HCT116 (cell line): ENCODE measurements at regions not wholly inside any gene's neighbourhood (a gene's known extent, or its start where the extent isn't known, plus 50 kb on each side); places are given as distances from the start of the nearest gene placed in this dataset.

Experiments
- ATAC-seq: fragments of 200-7000 bp; cut with Tn5 transposase; 2 replicates; pipeline ENCODE4 v1.9.1; 2020; ENCODE audit warnings: mild to moderate bottlenecking, moderate library complexity
- BruUV-seq: library from RNA; stranded (reverse); fragments of 400-500 nt; replicated peaks from 2 replicates; lab custom pipeline; 2021; lab: Mats Ljungman, UMichigan
- CTCF ChIA-PET: fragments of 300-600 bp; sonication (Branson Sonifier 250); formaldehyde crosslinking; loops from one replicate; lab custom pipeline; 2021; ENCODE audit warnings: antibody characterized with exemption; lab: Charles Lee
- POLR2A ChIA-PET: fragments of 300-600, 350-600 bp; sonication (Branson Sonifier 250); formaldehyde crosslinking; loops from one replicate; lab custom pipeline; 2021; ENCODE audit warnings: antibody characterized with exemption; lab: Charles Lee
- RAD21 ChIA-PET, 2 experiments: fragments of 300-600 bp; sonication (Branson Sonifier 250); formaldehyde crosslinking; loops; one replicate each; lab custom pipeline; 2023; ENCODE audit warnings: low total read pairs in 2 of 2; ENCODE audit not compliant: uncharacterized antibody in 2 of 2, unreplicated experiment in 2 of 2, low non-redundant PET in 1 of 2; lab: Charles Lee
- DNase-seq: peaks from one replicate; pipeline ENCODE4 v3.0.0-alpha.2; 2010; ENCODE audit warnings: low read depth, low spot score
- H2AFZ ChIP-seq: fragments of 200-600 bp; shearing (Covaris generic), sonication (generic); 2 replicates; pipeline ENCODE4 v1.6.1; 2017; ENCODE audit warnings: low read depth, mixed run types, mixed read lengths, antibody characterized with exemption, low read length; ENCODE audit not compliant: poor library complexity, severe bottlenecking
- H3K27ac ChIP-seq: 2 replicates; pipeline ENCODE4 v1.5.1; 2012; ENCODE audit warnings: low read depth, low read length
- H3K27me3 ChIP-seq: fragments of 200-600 bp; sonication (generic); 2 replicates; pipeline ENCODE4 v1.6.1; 2016; ENCODE audit warnings: mixed run types, low read length, mixed read lengths; ENCODE audit not compliant: insufficient read depth
- H3K36me3 ChIP-seq, 2 experiments: fragments of 200-500 bp in 1 of 2; fragments of 200-600 bp in 1 of 2; sonication (Bioruptor generic) in 1 of 2; sonication (generic) in 1 of 2; 2 replicates each; pipeline versions ENCODE4 v1.5.1 to v1.6.1; 2014 to 2016; ENCODE audit warnings: low read length in 2 of 2, inconsistent platforms in 1 of 2, mixed read lengths in 1 of 2, mixed run types in 1 of 2; ENCODE audit not compliant: insufficient read depth in 2 of 2, control insufficient read depth in 1 of 2
- H3K4me1 ChIP-seq, 2 experiments: fragments of 200-600 bp in 1 of 2; sonication (generic) in 1 of 2; 2 replicates each; pipeline versions ENCODE4 v1.5.1 to v1.6.1; 2012 to 2017; ENCODE audit warnings: low read length in 2 of 2, inconsistent platforms in 1 of 2, mild to moderate bottlenecking in 1 of 2, mixed read lengths in 1 of 2, mixed run types in 1 of 2, moderate library complexity in 1 of 2; ENCODE audit not compliant: insufficient read depth in 2 of 2, control insufficient read depth in 1 of 2
- H3K4me2 ChIP-seq: fragments of 200-600 bp; sonication (generic); 2 replicates; pipeline ENCODE4 v1.6.1; 2017; ENCODE audit warnings: mixed run types, low read length, mixed read lengths
- H3K4me3 ChIP-seq, 2 experiments: fragments of 200-600 bp in 1 of 2; sonication (generic) in 1 of 2; replicated peaks in 1 of 2; 2 replicates each; pipeline ENCODE4 v1.5.1; 2011 to 2016; ENCODE audit warnings: low read length in 2 of 2, control low read depth in 1 of 2, low read depth in 1 of 2, mild to moderate bottlenecking in 1 of 2, mixed read lengths in 1 of 2, mixed run types in 1 of 2
- H3K79me2 ChIP-seq: fragments of 200-600 bp; sonication (generic); 2 replicates; pipeline ENCODE4 v1.6.1; 2017; ENCODE audit warnings: mild to moderate bottlenecking, mixed run types, low read length, moderate library complexity, mixed read lengths; ENCODE audit not compliant: insufficient read depth
- H3K9ac ChIP-seq: fragments of 200-600 bp; sonication (generic); 2 replicates; pipeline ENCODE4 v1.6.1; 2016; ENCODE audit warnings: low read length, mixed read lengths
- H3K9me2 ChIP-seq: fragments of 200-600 bp; sonication (generic), shearing (Covaris generic); 2 replicates; pipeline ENCODE4 v1.6.1; 2017; ENCODE audit warnings: mixed run types, mild to moderate bottlenecking, moderate library complexity; ENCODE audit not compliant: insufficient read depth
- H3K9me3 ChIP-seq, 2 experiments: fragments of 200-500 bp in 1 of 2; fragments of 200-600 bp in 1 of 2; sonication (Bioruptor generic) in 1 of 2; sonication (generic) in 1 of 2; 2 replicates each; pipeline ENCODE4 v1.6.1; 2014 to 2017; ENCODE audit warnings: low read length in 2 of 2, mixed read lengths in 2 of 2, inconsistent platforms in 1 of 2, low read depth in 1 of 2, mild to moderate bottlenecking in 1 of 2, mixed run types in 1 of 2, moderate library complexity in 1 of 2; ENCODE audit not compliant: control insufficient read depth in 1 of 2, insufficient read depth in 1 of 2
- H4K20me1 ChIP-seq: fragments of 200-600 bp; sonication (generic), shearing (Covaris generic); 2 replicates; pipeline ENCODE4 v1.6.1; 2017; ENCODE audit warnings: mixed run types, mild to moderate bottlenecking, moderate library complexity; ENCODE audit not compliant: insufficient read depth
- CBX3 ChIP-seq: IDR thresholded peaks from 2 replicates; pipeline ENCODE4 v1.6.1; 2012; ENCODE audit warnings: low read depth
- EZH2 ChIP-seq: fragments of 200-600 bp; sonication (generic); IDR thresholded peaks from 2 replicates; pipeline ENCODE4 v1.6.1; 2017; ENCODE audit warnings: antibody characterized with exemption, mixed run types
- JUND ChIP-seq: IDR thresholded peaks from 2 replicates; pipeline ENCODE4 v1.6.1; 2012
- MAX ChIP-seq: IDR thresholded peaks from 2 replicates; pipeline ENCODE4 v1.6.1; 2012
- REST ChIP-seq: IDR thresholded peaks from 2 replicates; pipeline ENCODE4 v1.6.1; 2012; ENCODE audit warnings: low read depth
- SP1 ChIP-seq: IDR thresholded peaks from 2 replicates; pipeline ENCODE4 v1.6.1; 2012; ENCODE audit warnings: low read depth
- TCF7L2 ChIP-seq: IDR thresholded peaks from 2 replicates; pipeline ENCODE4 v1.7.0; 2011; ENCODE audit warnings: borderline replicate concordance, inconsistent platforms; ENCODE audit not compliant: insufficient read depth, insufficient read length; ENCODE audit errors: extremely low read depth
- ZBTB33 ChIP-seq: IDR thresholded peaks from 2 replicates; pipeline ENCODE4 v1.6.1; 2011; ENCODE audit warnings: mild to moderate bottlenecking, low read length, moderate library complexity; ENCODE audit not compliant: insufficient replicate concordance; ENCODE audit errors: extremely low read depth
- ZNF274 ChIP-seq: fragments of 200-500 bp; sonication (Bioruptor generic); IDR thresholded peaks from 2 replicates; pipeline ENCODE4 v1.6.1; 2014; ENCODE audit warnings: mild to moderate bottlenecking, low read depth, low read length, inconsistent platforms
- intact Hi-C: fragments of 100-400 bp; cut with micrococcal nuclease; formaldehyde crosslinking; loops from 2 replicates; pipeline ENCODE4 v1.10.0; 2022

GRCh38 chr3:43859766-43860165 lies 169.0 kb downstream of the ABHD5 start:
- no peaks in the 10 kb centered on the region for H3K9me2 ChIP-seq
- intact Hi-C loops, result no loop called here
- peaks cover 24% of the 10 kb centered on the region; the same call in 1 of the 2 replicates for H3K27me3 ChIP-seq
- no peak for DNase-seq
- CTCF ChIA-PET, result no interaction called here
- no peak overlapping the region for H3K4me3 ChIP-seq
- POLR2A ChIA-PET, result no interaction called here
- H3K9ac ChIP-seq, result no peak overlapping the region
- H4K20me1 ChIP-seq, result no peaks in the 10 kb centered on the region
- H3K36me3 ChIP-seq, result no peaks in the 10 kb centered on the region
- no peak overlapping the region for H3K27ac ChIP-seq
- TF ChIP-seq MAX (no peak), EZH2 (no peak), SP1 (no peak), ZNF274 (no peak), REST (no peak), CBX3 (no peak), JUND (no peak), TCF7L2 (no peak), ZBTB33 (no peak)
- H3K9me3 ChIP-seq, result no peaks in the 10 kb centered on the region
- ATAC-seq, result no peak
- H3K79me2 ChIP-seq, result no peaks in the 10 kb centered on the region
- H3K4me1 ChIP-seq, result 0 out of 4 replicates have a peak, but pooled peaks cover 0 to 2% of the 10 kb centered on the region in 2 experiments
- BruUV-seq, result no TSS peak
- no peak overlapping the region for H2AFZ ChIP-seq
- H3K4me2 ChIP-seq, result no peak overlapping the region
- RAD21 ChIA-PET, result no interaction called here
